HuH-7 (cell line): ENCODE measurements at regions not wholly inside any gene's neighbourhood (a gene's known extent, or its start where the extent isn't known, plus 50 kb on each side); places are given as distances from the start of the nearest gene placed in this dataset.
"Not testable (repeated sequence)": the region's sequence is repeated elsewhere in the genome, so short reads cannot be mapped to it uniquely, and the experiment has no call there.

Experiments used
- DNase-seq: peaks from one replicate; pipeline ENCODE4 v3.0.0; 2011; ENCODE audit warnings: low spot score

DNA sequence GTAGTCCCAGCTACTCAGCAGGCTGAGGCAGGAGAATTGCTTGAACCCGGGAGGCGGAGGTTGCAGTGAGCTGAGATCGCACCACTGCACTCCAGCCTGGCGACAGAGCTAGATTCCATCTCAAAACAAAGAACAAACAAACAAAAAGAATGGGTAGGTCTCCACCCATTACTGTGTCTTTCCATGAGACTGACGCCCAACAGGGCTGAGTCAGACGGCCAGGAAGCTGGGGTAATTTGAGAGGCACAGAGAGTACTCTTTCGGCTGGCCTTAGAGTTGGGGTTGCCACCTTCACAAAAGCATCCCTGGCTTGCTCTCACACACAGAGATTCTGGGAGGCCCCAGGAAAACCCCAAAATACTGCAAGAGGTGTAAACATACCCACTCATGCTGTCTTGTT, 72.0 kb upstream of the DHRSX start:
- DNase-seq, result no peak

DNA sequence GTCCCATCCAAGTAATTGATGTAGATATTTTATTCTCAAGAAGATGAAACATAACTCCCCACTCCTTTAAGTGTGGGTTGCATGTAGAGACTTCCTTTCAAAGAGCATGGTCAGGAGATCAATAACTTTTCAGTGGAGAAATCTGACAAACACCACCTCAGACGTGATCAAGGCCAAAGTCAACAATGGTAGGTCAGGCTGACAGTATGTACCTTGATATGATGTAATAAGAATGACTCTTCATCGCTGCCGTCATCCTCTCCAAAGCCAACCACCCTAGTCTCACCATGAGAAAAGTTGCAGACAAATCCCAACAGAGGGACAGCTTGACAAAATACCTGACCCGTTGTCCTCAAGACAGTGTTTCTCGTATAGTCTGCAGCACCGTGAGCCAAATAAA, 67.3 kb upstream of the DHRSX start:
- no peak for DNase-seq

DNA sequence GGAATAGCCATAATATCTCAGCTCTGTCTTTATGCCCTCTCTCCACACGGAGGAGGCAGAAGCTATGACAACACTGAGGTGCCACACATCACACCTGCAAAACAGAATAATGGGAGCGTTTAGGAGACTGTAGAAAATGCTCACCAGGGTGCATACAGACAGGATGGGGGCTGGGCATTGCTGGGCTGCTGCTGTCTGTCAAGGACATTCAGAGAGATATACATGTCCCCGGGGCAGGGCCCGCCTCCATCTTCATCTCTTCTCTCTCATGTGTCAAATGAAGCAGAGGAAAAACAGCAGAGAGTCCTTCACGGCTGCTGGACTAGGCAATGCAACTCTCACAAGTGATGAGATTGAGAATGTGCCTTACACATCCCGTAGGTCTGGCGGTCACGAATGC, 65.3 kb upstream of the DHRSX start:
- DNase-seq, result no peak

- DNase-seq, result no peak
Measured at GRCh38 chrX:2561456-2561855, 60.7 kb upstream of the DHRSX start.

- no peak for DNase-seq
Measured at GRCh38 chrX:2559124-2559523, 58.3 kb upstream of the DHRSX start.

GRCh38 chrX:2554891-2555290, 54.1 kb upstream of the DHRSX start:
- DNase-seq, result no peak

GRCh38 chrX:2554066-2554465, 53.3 kb upstream of the DHRSX start:
- DNase-seq, result not testable (repeated sequence)

DNA sequence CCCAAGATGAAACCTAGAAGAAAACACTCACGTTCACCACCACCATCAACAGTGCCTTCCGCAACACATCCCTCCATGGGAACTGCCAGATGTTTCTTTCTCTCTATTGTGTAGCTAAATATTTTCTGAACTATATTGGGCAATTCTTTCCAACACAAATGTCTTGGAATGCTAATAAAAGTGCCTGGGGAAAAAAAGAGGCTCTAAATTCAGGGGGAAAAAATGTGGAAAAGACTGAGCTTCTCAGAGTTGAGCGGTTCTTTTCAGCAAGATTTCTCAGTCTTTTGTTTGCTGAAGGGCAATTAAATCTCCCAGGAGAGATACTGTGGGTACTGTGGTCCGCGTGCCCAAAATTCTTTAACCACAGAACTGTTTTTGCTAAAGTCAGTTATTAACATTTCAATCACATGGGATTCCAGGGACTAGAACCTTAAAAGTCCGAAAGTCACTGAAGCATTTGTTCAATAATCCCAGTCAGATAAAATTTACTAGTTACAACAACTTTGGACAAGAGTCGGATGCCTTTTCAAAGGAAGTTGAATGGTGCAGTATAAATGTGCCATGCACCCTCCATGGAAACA, 51.9 kb upstream of the DHRSX start:
- no peak for DNase-seq

DNA sequence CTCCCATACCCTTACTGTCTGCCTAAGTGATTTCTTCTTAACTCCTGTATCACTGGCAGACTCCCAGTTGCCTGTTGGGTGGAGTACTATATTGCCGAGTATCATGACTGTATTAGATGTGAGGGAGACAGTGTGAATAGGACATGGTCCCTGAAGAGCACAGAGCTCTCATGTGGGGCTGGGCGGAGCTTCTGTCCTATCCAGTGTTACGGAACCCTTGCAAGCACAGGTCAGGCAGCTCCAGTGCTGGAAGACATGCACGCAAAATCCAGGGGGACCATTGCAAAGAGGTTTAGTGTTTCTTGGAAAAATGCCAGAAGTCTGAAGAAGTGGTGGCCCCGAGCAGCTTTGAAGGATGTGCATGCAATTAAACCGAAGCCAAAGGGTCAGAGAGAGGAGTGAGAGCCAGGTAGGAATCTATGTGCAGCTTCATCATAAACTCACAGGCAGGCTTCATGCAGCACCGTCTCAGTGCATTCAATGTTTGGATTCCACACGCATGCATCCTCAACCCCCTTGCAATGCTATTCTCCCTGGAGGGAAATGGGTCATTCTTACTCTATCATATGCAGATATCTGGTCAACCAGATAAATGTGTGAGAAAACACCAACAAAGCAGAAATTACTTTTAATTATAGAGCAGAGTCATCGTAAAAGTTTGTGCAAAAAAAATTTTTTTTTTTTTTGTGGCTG, 49.7 kb upstream of the DHRSX start:
- DNase-seq, result no peak
